OCI-LY7 (cell line): ENCODE measurements at regions not wholly inside any gene's neighbourhood (a gene's known extent, or its start where the extent isn't known, plus 50 kb on each side); places are given as distances from the start of the nearest gene placed in this dataset.

Experiments used
- EZH2phosphoT487 ChIP-seq: fragments of 200-600 bp; sonication (generic); IDR thresholded peaks from 2 replicates; pipeline ENCODE4 v1.6.1; 2018; ENCODE audit warnings: low read depth, borderline replicate concordance, mild to moderate bottlenecking, mixed run types, antibody characterized with exemption, low read length, moderate library complexity, mixed read lengths
- TF ChIP-seq, protein P1 (sequence below): fragments of 200-600 bp; sonication (generic); conservative IDR thresholded peaks from 2 replicates; pipeline ENCODE4 v1.5.1; 2014; ENCODE audit warnings: mild to moderate bottlenecking, antibody characterized with exemption, low read length, moderate library complexity, mixed read lengths

DNA sequence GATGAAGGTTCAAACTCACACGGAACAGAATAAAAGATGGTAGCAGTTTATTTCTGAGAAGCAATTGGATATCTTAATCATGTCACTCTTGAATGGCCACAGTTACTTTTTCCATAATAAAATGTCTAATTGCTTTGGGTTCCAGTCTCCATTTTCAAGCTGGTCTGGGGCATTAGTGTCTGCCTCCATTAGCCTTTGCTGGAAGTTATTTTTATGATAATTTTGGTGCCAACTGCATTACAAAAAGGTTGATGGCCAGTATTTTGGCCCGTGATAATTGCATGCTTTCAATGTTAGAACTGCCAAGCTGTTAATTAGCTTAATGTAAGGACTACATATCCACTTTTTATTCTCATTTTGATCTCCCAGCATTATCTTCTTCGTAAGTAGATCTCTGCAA, 165.9 kb downstream of the SMC2 start:
- TF ChIP-seq, protein P1, sequence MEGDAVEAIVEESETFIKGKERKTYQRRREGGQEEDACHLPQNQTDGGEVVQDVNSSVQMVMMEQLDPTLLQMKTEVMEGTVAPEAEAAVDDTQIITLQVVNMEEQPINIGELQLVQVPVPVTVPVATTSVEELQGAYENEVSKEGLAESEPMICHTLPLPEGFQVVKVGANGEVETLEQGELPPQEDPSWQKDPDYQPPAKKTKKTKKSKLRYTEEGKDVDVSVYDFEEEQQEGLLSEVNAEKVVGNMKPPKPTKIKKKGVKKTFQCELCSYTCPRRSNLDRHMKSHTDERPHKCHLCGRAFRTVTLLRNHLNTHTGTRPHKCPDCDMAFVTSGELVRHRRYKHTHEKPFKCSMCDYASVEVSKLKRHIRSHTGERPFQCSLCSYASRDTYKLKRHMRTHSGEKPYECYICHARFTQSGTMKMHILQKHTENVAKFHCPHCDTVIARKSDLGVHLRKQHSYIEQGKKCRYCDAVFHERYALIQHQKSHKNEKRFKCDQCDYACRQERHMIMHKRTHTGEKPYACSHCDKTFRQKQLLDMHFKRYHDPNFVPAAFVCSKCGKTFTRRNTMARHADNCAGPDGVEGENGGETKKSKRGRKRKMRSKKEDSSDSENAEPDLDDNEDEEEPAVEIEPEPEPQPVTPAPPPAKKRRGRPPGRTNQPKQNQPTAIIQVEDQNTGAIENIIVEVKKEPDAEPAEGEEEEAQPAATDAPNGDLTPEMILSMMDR = no peak
- no peak for TF ChIP-seq EZH2phosphoT487
